ENCODE measurements at regions not wholly inside any gene's neighbourhood (a gene's known extent, or its start where the extent isn't known, plus 50 kb on each side); places are given as distances from the start of the nearest gene placed in this dataset.
"Not testable (repeated sequence)": the region's sequence is repeated elsewhere in the genome, so short reads cannot be mapped to it uniquely, and the experiment has no call there.

DNA sequence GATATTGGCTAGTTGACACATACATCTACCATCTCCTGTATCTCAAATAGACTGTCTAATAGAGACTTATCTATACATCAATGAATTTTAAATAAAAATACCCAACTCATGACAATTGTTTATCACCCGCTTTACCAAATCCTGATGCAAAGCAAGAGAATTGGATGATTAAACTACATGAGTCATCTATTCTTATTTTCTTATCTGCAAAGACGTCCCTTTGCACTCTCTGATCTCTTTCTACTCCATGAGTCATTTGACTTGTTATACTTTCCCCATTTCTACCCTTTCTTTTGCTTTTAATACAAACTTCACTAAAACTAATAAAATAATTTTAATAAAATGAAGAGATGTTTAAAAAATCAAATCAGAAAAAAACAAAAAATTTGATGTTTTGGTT, 261.7 kb upstream of the MAP2 start:
- no peak for DNase-seq (ENCODE audit: low spot score)

GRCh38 chr2:209181984-209182383, 241.9 kb upstream of the MAP2 start:
- DNase-seq (ENCODE audit: low spot score): no peak

DNA sequence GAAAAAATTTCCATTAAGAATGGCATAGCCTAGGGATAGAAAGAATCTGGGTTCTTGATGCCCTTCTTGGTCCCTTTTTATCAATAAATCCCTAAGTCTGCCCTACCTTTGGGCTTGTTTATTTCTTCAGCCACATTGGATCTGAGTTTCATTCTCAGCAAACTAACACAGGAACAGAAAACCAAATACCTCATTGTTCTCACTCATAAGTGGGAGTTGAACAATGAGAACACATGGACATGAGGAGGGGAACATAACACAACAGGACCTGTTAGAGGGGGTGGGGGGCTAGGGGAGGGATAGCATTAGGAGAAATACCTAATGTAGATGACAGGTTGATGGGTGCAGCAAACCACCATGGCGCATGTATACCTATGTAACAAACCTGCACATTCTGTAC, 237.0 kb upstream of the MAP2 start:
- not testable (repeated sequence) for DNase-seq (ENCODE audit: low spot score)

DNA sequence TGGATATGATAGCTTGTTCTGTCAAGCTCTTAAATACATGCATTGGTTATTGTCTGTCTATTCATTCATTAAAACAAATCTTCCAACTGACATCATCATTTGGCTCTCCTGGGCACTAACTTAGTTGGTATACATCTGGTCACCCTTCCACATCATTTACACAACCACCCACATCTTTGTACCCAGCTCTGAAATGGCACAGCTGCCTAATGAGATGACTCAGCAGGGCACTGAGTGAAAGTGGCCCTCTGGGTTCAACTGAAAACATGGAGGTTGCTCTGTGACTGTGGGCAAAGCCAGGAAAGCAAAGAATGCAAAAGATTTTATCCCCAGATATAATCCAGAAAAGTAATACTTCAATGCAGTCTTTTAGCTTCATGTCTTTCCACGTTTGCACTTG, 234.0 kb upstream of the MAP2 start:
- DNase-seq (ENCODE audit: low spot score): no peak

DNA sequence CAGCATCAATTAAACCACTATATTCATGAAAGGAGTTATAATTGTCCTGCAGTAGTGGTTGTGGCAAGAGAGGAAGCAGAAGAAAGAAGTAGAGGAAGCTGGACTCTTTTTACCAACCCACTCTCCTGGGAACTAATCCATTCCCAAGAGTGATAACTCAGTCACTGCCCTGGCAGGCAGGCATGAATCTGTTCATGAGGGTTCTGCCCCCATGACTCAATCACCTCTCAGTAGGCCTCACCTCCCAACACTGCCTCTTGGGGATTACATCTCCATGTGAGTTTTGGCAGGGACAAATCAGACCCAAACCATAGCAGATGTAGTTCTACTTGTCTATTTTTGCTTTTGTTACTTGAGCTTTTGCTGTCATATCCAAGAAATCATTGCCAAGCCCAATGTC, 232.7 kb upstream of the MAP2 start:
- no peak for DNase-seq (ENCODE audit: low spot score)

- DNase-seq (ENCODE audit: low spot score): no peak
Observed at GRCh38 chr2:209194717-209195116, 229.1 kb upstream of the MAP2 start.

GRCh38 chr2:209208211-209208610, 215.6 kb upstream of the MAP2 start:
- DNase-seq (ENCODE audit: low spot score): no peak

GRCh38 chr2:209209943-209210342, 213.9 kb upstream of the MAP2 start:
- no peak for DNase-seq (ENCODE audit: low spot score)

GRCh38 chr2:209230560-209230959, 193.3 kb upstream of the MAP2 start:
- DNase-seq (ENCODE audit: low spot score): no peak

GRCh38 chr2:209236377-209236776, 187.5 kb upstream of the MAP2 start:
- no peak for DNase-seq (ENCODE audit: low spot score)

DNA sequence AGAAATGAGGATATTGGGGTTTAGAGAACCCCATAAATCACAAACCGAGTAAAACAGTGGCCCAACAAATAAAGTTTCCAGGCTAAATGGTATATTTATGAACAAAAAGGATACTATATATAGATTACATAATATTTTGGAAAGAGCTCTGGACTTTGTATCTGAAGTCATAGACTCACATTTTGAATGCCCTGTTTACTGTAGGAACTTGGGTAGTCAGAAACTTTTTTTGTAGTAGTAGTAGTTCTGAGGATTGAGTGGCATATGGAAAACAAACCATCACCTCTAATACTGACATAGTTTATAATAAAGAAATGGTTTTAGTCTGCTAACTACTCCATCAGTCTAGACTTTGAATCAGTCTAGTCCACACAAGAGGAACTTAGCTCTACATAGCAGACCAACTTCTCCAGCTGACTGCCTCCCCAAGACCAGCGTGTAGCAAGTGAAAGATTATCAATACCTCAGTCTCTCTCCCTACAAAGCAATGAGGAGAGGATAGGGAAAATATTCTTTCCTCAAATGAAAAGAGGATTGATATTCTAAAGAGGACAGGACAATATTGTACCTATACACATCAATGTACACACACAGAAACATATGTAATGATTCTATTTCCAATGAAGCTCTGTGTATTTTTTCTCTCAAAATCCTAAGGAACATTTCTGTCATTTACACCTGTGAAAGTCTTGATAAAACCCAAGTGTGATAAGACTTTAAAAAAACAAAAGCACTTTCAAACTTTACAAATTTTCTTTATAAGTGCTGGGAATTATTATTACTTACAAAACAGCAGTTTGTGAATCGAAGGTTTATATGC, 184.9 kb upstream of the MAP2 start:
- no peak for DNase-seq (ENCODE audit: low spot score)

DNA sequence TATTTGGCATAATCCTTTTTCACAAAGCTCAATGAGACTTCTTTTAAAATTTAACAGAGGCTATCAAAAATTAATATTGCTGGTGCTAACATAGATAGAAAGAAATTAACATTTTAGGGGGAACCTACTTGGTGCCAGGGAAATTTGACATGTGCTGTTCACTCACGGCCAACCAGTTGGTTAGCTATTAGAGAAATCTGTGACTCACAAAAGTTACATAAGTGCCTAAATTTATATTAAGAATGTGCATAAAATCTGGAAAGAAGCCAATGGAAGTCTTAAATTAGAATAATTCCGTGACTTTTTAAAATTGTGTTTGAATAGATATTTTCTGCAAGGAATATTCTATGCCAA, 184.3 kb upstream of the MAP2 start:
- no peak for DNase-seq (ENCODE audit: low spot score)

GRCh38 chr2:209240204-209240603, 183.6 kb upstream of the MAP2 start:
- DNase-seq (ENCODE audit: low spot score): no peak

DNA sequence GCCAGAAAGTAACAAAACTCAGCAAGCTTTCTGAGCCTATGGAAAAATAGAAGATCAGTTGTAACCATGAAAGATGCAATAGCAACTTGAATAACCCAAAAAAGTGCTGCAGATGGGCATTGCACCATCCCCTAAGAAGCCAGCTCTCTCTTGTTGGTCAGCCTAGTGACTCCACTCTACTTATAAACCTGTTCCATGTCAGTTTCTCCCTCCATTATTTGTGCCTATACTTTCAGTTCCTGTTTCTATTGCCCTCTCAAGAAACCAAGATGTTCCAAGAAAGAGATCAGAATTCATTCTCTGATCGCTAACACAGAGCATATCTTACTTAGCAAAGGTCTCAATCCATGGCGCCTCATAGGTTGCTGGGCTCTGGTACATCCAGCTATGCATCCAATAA, 170.3 kb upstream of the MAP2 start:
- no peak for DNase-seq (ENCODE audit: low spot score)

DNA sequence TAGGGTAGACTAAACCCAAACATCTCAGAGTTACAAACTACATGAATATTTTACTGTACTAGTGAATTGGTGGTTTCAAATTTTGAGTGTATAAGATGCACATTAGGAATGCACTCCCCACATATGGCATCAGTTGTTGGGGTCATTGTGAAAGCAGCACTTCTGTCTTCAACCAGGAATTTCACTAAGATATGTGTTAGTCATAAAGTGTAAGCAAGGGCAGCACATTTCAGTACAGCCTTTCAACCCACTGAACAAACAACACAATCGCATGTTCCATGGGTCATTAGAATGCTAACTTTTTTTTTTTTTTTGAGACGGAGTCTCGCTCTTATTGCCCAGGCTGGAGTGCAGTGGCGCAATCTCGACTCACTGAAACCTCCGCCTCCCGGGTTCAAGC, 164.1 kb upstream of the MAP2 start:
- no peak for DNase-seq (ENCODE audit: low spot score)

DNA sequence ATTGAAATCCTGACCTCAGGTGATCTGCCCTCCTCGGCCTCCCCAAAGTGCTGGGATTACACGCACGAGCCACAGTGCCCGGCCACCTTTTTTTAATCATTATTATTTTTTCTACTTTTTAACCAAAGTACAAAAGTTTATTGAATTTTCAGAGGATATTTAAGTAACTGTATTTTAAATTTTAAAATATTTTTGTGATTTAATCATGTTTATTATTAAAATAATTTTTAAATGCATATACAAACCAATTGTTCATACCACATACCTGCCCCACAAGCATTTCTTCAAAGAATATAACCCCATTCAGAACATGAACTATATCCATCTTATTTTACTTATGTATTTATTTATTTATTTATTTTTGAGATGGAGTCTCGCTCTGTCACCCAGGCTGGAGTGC, 163.6 kb upstream of the MAP2 start:
- DNase-seq (ENCODE audit: low spot score): no peak

DNA sequence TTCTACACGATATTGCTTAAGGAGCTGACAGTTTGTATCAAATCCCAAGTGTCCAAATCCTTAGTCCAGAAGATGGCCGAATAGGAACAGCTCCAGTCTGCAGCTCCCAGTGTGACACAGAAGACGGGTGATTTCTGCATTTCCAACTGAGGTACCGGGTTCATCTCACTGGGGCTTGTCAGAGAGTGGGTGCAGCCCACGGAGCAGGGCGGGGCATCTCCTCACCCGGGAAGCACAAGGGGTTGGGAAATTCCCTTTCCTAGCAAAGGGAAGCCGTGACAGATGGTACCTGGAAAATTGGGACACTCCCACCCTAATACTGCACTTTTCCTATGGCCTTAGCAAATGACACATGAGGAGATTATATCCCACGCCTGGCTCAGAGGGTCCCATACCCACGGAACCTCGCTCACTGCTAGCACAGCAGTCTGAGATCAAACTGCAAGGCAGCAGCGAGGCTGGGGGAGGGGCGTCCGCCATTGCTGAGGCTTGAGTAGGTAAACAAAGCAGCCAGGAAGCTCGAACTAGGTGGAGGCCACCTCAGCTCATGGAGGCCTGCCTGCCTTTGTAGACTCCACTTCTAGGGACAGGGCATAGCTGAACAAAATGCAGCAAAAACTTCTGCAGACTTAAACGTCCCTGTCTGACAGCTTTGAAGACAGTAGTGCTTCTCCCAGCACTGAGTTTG, 162.3 kb upstream of the MAP2 start:
- not testable (repeated sequence) for DNase-seq (ENCODE audit: low spot score)

- DNase-seq (ENCODE audit: low spot score): no peak
Observed at GRCh38 chr2:209269024-209269423, 154.8 kb upstream of the MAP2 start.

- no peak for DNase-seq (ENCODE audit: low spot score)
Observed at GRCh38 chr2:209276000-209276399, 147.8 kb upstream of the MAP2 start.

DNA sequence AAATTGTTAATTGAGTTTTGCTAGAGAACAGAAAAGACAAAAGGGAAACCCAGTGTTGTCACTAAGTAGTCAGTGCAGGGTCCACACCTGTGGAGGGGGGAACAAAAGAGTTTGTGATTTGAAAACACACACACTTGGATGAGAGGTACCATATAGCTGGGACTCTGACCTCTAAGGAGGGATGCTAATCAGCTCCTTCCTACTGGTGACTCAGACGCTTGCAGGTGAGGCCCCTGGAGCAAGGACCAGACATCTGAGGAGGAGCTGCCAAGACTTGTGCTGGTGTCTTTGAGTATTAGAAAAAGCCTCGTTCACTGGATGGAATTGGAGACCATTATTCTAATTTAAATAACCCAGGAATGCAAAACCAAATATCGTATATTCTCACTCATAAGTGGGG, 146.4 kb upstream of the MAP2 start:
- DNase-seq (ENCODE audit: low spot score): no peak

DNA sequence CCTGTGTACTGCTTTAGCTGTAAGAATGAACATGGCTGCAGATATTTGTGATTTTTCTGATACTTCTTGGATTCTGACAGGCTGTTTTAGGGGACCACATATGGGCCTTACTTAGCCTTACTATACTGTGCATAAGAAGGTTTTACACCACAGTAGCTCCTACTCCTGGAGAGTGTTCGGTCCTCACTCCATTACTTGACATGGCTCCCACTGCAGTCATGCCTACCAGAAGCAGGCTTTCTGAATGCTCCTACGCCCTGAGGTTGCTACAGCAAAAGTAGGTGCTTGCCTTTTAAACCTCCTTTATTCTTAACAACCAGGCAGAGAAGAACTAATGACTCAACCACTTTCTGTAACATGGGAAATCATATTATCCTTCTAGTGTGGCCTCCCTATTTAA, 125.2 kb upstream of the MAP2 start:
- no peak for DNase-seq (ENCODE audit: low spot score)

DNA sequence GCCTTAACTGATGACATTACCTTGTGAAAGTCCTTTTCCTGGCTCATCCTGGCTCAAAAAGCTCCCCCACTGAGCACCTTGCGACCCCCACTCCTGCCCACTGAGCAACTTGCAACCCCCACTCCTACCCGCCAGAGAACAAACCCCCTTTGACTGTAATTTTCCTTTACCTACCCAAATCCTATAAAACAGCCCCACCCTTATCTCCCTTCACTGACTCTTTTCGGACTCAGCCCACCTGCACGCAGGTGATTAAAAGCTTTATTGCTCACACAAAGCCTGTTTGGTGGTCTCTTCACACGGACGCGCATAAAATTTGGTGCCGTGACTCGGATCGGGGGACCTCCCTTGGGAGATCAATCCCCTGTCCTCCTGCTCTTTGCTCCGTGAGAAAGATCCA, 124.4 kb upstream of the MAP2 start:
- DNase-seq (ENCODE audit: low spot score): not testable (repeated sequence)

- DNase-seq (ENCODE audit: low spot score): not testable (repeated sequence)
Observed at GRCh38 chr2:209300766-209301165, 123.1 kb upstream of the MAP2 start.

DNA sequence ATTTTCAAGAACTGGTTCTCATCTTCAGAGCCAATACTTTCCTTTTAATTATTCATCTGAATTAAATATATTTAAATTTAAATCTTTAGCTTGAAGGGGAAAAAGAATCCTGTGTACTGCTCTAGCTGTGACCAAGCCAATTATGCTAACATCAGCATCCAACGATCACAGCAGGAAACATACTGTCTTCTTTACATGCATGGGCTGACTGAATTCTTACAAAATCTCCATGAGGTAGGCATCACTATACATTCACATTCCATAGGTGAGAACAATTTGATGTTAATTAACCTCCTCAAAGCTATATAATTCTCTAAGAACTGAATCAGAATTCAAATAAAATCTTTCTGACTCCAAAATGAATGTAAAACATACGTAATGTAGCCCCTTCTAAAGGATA, 118.8 kb upstream of the MAP2 start:
- no peak for DNase-seq (ENCODE audit: low spot score)
